Sigmoid colon (tissue), 6 donors: ENCODE measurements at regions not wholly inside any gene's neighbourhood (a gene's known extent, or its start where the extent isn't known, plus 50 kb on each side); places are given as distances from the start of the nearest gene placed in this dataset.

ENCODE experiments used
- DNase-seq: peaks from one replicate; pipeline ENCODE4 v3.0.0-alpha.2; 2019
- H3K27ac ChIP-seq, 4 donors: fragments of 200-600 bp; sonication (generic); one replicate each; pipeline ENCODE4 v1.5.1; 2016 to 2019; ENCODE audit warnings: mild to moderate bottlenecking in 1 of 4
- H3K27me3 ChIP-seq, 3 donors: fragments of 200-600 bp; sonication (generic); one replicate each; pipeline ENCODE4 v1.5.1; 2019; ENCODE audit warnings: mild to moderate bottlenecking in 1 of 3
- H3K36me3 ChIP-seq, 4 donors: fragments of 200-600 bp; sonication (generic); one replicate each; pipeline ENCODE4 v1.5.1; 2016 to 2019
- H3K4me1 ChIP-seq, 4 donors: fragments of 200-600 bp; sonication (generic); one replicate each; pipeline ENCODE4 v1.5.1; 2017 to 2019
- H3K4me3 ChIP-seq, 4 donors: fragments of 200-600 bp; sonication (generic); one replicate each; pipeline ENCODE4 v1.5.1; 2017 to 2019; ENCODE audit warnings: mild to moderate bottlenecking in 2 of 4, moderate library complexity in 1 of 4
- H3K9me3 ChIP-seq, 4 donors: fragments of 200-600 bp in 3 of 4; sonication (generic) in 3 of 4; one replicate each; pipeline versions ENCODE4 v1.5.1 to v1.6.1; 2013 to 2019
- EP300 ChIP-seq, 4 donors: sonication (generic); formaldehyde crosslinking; IDR thresholded peaks; one replicate each; pipeline ENCODE4 v1.6.1; 2017; ENCODE audit warnings: antibody characterized with exemption in 4 of 4
- POLR2A ChIP-seq, 2 donors: fragments of 450-650 bp; IDR thresholded peaks; one replicate each; pipeline ENCODE4 v1.6.1; 2016; ENCODE audit warnings: antibody characterized with exemption in 2 of 2, mild to moderate bottlenecking in 2 of 2, moderate library complexity in 2 of 2
- POLR2AphosphoS5 ChIP-seq, 4 donors: sonication (generic); formaldehyde crosslinking; IDR thresholded peaks; one replicate each; pipeline ENCODE4 v1.6.1; 2017; ENCODE audit warnings: antibody characterized with exemption in 4 of 4
- WGBS, 2 donors: extraction: QIAGEN DNeasy Blood & Tissue Kit; methylation state at CpG; one replicate each; pipeline ENCODE4 v1.1.7; 2013; 5-methylcytosine and 5-hydroxymethylcytosine counted together
- intact Hi-C: fragments of 100-400 bp; cut with DNase I; formaldehyde crosslinking; loops from one replicate; pipeline ENCODE4 v1.15.1; 2023
- TF ChIP-seq, protein P1 (sequence below), 4 experiments: fragments of 450-650 bp in 3 of 4; fragments of 200-600 bp in 1 of 4; IDR thresholded peaks; one replicate each; pipeline ENCODE4 v1.5.1; 2016 to 2019; ENCODE audit warnings: antibody characterized with exemption in 4 of 4, mild to moderate bottlenecking in 3 of 4, moderate library complexity in 2 of 4
- donor health status: healthy with polysubstance abuse.
- donor health status: healthy.

DNA sequence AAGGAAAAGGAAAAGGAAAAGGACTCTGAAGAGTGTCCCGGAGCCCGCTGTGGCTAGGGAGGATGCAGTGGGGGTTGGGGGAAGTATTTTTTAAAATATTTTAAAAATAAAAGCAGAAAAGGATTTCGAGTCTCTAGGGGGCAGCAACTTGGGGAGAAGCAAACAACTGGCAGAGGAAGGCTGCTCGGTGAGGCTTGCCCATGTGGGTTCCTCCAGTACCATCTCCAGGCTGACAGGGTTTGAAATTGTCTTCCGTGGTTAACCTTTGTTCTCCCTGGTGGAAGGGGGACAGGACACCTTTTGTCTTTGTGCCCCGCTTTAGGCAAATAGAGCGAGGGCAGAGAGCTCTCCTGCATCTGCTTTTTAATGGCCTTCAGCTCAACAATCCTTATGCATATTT lies 60.4 kb upstream of the SNX9 start:
- peak overlapping the region in 2 of 4 donors; percentile 82 to 90 for H3K27ac ChIP-seq
- H3K4me1 ChIP-seq = peaks cover 0 to 52% (median 38%) of the 10 kb centered on the region in 4 donors
- H3K9me3 ChIP-seq = no peaks in the 10 kb centered on the region
- intact Hi-C loops = loop anchor here (10.0 kb wide), 1 partner anchor 438 kb away; the partner anchor contains the start of gene TMEM242
- 41 to 42% methylated on average over 7 of the region's 7 CpGs for WGBS, 2 donors
- no peaks in the 10 kb centered on the region for H3K36me3 ChIP-seq
- no peak for DNase-seq
- no peak overlapping the region for H3K4me3 ChIP-seq
- no peaks in the 10 kb centered on the region for H3K27me3 ChIP-seq
- TF ChIP-seq POLR2A (IDR thresholded peaks at IDR 0.05) (no peak), POLR2AphosphoS5 (IDR thresholded peaks at IDR 0.05) (no peak), EP300 (IDR thresholded peaks at IDR 0.05) (no peak)
- TF ChIP-seq, protein P1, sequence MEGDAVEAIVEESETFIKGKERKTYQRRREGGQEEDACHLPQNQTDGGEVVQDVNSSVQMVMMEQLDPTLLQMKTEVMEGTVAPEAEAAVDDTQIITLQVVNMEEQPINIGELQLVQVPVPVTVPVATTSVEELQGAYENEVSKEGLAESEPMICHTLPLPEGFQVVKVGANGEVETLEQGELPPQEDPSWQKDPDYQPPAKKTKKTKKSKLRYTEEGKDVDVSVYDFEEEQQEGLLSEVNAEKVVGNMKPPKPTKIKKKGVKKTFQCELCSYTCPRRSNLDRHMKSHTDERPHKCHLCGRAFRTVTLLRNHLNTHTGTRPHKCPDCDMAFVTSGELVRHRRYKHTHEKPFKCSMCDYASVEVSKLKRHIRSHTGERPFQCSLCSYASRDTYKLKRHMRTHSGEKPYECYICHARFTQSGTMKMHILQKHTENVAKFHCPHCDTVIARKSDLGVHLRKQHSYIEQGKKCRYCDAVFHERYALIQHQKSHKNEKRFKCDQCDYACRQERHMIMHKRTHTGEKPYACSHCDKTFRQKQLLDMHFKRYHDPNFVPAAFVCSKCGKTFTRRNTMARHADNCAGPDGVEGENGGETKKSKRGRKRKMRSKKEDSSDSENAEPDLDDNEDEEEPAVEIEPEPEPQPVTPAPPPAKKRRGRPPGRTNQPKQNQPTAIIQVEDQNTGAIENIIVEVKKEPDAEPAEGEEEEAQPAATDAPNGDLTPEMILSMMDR (IDR thresholded peaks at IDR 0.05) = no peak

DNA sequence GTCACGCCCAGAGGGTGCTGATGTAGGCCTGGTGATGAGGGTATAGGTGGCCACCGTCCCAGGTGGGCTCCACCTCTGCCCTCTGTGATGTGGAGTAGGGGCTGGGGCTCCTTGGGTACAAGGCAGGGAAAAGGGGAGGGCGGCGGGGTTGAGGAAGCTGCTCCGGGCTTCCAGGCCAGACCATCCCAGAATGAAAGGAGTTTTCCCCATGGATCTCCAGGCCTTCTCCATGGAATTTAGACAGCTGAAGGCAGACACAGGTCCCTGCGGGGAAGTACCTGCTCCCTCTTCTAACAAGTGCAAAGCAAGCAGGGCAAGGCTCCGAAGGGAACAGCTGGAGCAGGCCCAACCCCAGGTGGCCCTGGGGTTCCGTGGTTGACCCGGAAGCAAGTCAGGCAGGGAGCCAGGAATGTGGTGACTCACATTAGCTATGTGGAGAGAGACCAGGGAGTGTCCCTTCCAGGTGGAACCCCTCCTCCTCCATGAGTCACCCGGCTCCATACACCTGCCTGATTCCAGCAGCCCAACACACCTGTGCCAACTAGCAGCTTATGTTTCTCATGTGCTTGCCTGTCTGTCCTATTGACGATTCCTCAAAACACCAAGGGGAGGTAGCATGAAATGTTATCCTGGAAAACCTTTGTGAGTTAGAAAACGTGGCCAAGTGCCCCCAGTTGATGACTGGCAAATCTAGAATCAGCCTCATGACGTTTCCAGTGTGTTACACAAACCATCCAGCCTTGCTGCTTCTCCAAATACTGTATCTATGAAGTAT lies 59.7 kb upstream of the SNX9 start:
- no peak overlapping the region for H3K4me3 ChIP-seq
- peak overlapping the region; percentile 41 to 90 (median 80) for H3K27ac ChIP-seq
- peaks cover 0 to 52% (median 38%) of the 10 kb centered on the region in 4 donors for H3K4me1 ChIP-seq
- 19 to 53% methylated on average over 13 of the region's 13 CpGs for WGBS, 2 donors
- no peaks in the 10 kb centered on the region for H3K9me3 ChIP-seq
- H3K36me3 ChIP-seq = no peaks in the 10 kb centered on the region
- intact Hi-C loops = loop anchor here (10.0 kb wide), 1 partner anchor 439 kb away; the partner anchor contains the start of gene TMEM242
- DNase-seq = peak; percentile 81
- no peaks in the 10 kb centered on the region for H3K27me3 ChIP-seq
- TF ChIP-seq POLR2AphosphoS5 (IDR thresholded peaks at IDR 0.05) (peak in 2 of 4 donors; percentile 36 to 48), POLR2A (IDR thresholded peaks at IDR 0.05) (no peak)

DNA sequence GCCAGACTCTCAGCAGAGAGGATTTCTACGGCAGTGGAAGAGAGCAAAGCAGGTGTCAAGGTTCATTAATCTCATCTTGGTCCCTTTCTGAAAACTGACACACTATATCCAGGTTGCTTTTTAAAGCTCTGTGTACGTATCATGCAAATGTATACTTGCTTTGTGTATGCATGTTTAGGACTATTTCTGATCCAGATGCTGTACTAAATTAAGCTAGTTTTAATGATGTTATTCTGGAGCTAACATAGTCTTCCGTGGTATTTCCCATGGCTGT lies 59.2 kb upstream of the SNX9 start:
- H3K4me1 ChIP-seq = peaks cover 0 to 52% (median 38%) of the 10 kb centered on the region in 4 donors
- WGBS, 2 donors = 12 to 30% methylated on average over 3 of the region's 3 CpGs
- H3K36me3 ChIP-seq = no peaks in the 10 kb centered on the region
- no peak for DNase-seq
- peak overlapping the region in 1 of 4 donors; percentile 6 for H3K4me3 ChIP-seq
- intact Hi-C loops = loop anchor here (10.0 kb wide), 1 partner anchor 439 kb away; the partner anchor contains the start of gene TMEM242
- H3K9me3 ChIP-seq = no peaks in the 10 kb centered on the region
- TF ChIP-seq POLR2AphosphoS5 (IDR thresholded peaks at IDR 0.05) = no peak
- TF ChIP-seq, protein P1 (IDR thresholded peaks at IDR 0.05) = no peak
- no peak for TF ChIP-seq EP300 (IDR thresholded peaks at IDR 0.05)
- TF ChIP-seq POLR2A (IDR thresholded peaks at IDR 0.05) = no peak
- H3K27ac ChIP-seq = peak overlapping the region; percentile 41 to 90 (median 80)
- no peaks in the 10 kb centered on the region for H3K27me3 ChIP-seq

DNA sequence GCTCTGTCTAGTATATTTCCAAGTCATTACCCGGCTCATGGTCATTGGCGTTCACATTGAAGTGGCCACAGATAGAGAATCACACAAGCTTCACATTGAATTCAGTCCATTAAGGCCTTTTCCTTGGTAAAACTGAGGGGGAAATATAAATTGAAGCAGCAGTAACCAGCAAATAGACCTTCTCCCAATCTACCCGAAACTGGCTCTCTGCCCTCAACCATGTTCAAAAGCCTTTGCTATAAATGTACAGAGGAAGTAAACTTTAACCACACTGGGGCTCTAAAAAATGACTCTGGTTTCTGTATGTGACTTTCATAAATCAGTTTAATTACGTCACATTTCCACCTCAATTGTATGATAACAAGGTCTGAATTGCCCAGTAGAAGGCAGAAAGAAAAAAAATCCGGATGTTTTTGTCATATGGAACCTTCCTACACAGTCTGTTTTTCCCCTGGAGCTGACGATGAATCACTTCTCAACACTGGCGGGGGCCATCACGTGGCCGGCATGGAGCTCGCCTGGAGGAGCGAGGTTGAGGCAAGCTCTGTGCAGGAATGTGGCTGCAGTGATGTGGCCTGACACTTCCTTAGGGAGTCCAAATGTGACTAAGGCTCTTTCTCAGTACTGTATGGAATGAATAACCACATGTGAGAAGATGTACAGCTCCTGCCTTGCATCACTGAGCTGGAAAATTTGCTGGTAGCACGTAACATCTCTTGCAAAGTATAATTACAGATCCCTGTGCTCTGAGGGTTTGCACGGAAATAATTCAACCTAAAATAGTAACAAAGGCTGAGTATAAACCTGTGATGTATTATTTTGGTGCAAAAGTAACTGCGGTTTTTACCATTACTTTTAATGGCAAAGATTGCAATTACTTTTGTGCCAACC lies 58.6 kb upstream of the SNX9 start:
- Histone ChIP-seq H3K9me3 (no peaks in the 10 kb centered on the region), H3K4me3 (peak overlapping the region in 2 of 4 donors; percentile 6 to 9), H3K27ac (peak overlapping the region; percentile 41 to 90 (median 80)), H3K4me1 (peaks cover 0 to 52% (median 38%) of the 10 kb centered on the region in 4 donors), H3K27me3 (no peaks in the 10 kb centered on the region), H3K36me3 (no peaks in the 10 kb centered on the region)
- DNase-seq = peak; percentile 95
- peak; percentile 18 to 94 (median 40) for TF ChIP-seq POLR2AphosphoS5 (IDR thresholded peaks at IDR 0.05)
- TF ChIP-seq, protein P1 (IDR thresholded peaks at IDR 0.05) = no peak
- peak in 1 of 4 donors; percentile 94 for TF ChIP-seq EP300 (IDR thresholded peaks at IDR 0.05)
- intact Hi-C loops = loop anchor here (10.0 kb wide), 1 partner anchor 440 kb away; the partner anchor contains the start of gene TMEM242
- 4 to 12% methylated on average over 14 of the region's 14 CpGs for WGBS, 2 donors
